ENCODE measurements at regions not wholly inside any gene's neighbourhood (a gene's known extent, or its start where the extent isn't known, plus 50 kb on each side); places are given as distances from the start of the nearest gene placed in this dataset.
A peak's percentile ranks its signal among the peaks of the same experiment; 100 is the strongest.

DNA sequence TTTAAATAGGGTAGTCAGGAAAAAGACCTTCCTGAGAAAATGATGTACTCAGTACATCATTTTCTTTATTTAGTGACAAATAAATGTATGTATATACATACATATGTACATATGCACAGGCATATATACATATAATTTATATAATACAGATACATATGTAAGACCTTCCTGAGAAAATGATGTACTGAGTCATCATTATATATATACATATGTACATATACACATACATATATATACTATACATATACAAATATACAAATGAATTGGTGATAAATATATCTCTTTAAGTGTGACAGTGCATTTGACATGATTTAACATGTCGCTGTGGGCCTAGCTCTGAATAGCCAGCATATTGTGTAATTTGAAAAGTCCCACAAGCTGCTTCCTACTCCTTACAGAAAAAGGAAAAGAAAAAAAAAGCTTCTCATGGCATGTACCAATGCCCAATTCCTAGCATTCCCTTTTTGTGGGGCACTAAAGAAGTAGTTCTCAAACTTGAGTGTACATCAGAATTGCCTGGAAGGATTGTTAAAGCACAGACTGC lies 208.1 kb upstream of the UMPS start:
- Histone ChIP-seq H4K20me1 (ENCODE audit: control insufficient read depth, insufficient read depth, low read depth, low read length) (no peaks in the 10 kb centered on the region), H3K9me2 (replicated peaks; ENCODE audit: control insufficient read depth, low read length) (no peaks in the 10 kb centered on the region), H3K4me3 (ENCODE audit: low read length) (no peak overlapping the region), H3K27me3 (ENCODE audit: control insufficient read depth, low read length) (no peaks in the 10 kb centered on the region), H3K4me2 (ENCODE audit: low read length) (no peak overlapping the region), H3K36me3 (ENCODE audit: control insufficient read depth, low read length) (no peaks in the 10 kb centered on the region), H3K9me3 (ENCODE audit: control insufficient read depth, insufficient read depth, low read length) (no peaks in the 10 kb centered on the region), H3F3A (ENCODE audit: control insufficient read depth, insufficient read depth) (no peaks in the 10 kb centered on the region), H3K4me1 (ENCODE audit: control insufficient read depth, low read length) (no peaks in the 10 kb centered on the region), H3K79me2 (ENCODE audit: control insufficient read depth, low read length) (no peaks in the 10 kb centered on the region), H3K27ac (ENCODE audit: low read depth, low read length) (no peak overlapping the region)
- no peak for TF ChIP-seq EZH2phosphoT487 (IDR thresholded peaks at IDR 0.05; ENCODE audit: borderline replicate concordance, low read length)
- TF ChIP-seq, protein P1, sequence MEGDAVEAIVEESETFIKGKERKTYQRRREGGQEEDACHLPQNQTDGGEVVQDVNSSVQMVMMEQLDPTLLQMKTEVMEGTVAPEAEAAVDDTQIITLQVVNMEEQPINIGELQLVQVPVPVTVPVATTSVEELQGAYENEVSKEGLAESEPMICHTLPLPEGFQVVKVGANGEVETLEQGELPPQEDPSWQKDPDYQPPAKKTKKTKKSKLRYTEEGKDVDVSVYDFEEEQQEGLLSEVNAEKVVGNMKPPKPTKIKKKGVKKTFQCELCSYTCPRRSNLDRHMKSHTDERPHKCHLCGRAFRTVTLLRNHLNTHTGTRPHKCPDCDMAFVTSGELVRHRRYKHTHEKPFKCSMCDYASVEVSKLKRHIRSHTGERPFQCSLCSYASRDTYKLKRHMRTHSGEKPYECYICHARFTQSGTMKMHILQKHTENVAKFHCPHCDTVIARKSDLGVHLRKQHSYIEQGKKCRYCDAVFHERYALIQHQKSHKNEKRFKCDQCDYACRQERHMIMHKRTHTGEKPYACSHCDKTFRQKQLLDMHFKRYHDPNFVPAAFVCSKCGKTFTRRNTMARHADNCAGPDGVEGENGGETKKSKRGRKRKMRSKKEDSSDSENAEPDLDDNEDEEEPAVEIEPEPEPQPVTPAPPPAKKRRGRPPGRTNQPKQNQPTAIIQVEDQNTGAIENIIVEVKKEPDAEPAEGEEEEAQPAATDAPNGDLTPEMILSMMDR (IDR thresholded peaks at IDR 0.05; ENCODE audit: low read depth, low read length, poor library complexity, severe bottlenecking), result no peak

DNA sequence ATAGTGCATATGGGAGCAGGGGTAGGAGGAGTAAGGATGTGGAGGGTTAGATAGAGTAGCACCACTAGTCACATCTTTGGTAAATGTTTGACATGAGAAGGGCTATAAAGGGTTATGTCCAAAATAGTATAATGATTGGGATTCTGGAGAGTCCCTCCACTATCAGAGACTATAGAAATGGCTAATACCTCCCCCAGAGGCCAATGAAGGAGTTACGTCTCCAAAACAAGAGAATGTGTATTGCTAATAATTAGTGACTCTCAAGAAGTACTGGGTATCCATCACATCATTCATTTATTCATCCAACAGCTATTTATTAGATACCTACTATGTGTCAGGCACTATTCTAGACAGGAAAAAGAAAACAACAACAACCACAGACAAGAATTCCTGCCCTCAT lies 203.7 kb upstream of the UMPS start:
- Histone ChIP-seq H3K27me3 (ENCODE audit: control insufficient read depth, low read length) (no peaks in the 10 kb centered on the region; the same call in 1 of the 2 replicates), H3K27ac (ENCODE audit: low read depth, low read length) (no peak overlapping the region), H3K79me2 (ENCODE audit: control insufficient read depth, low read length) (no peaks in the 10 kb centered on the region), H3K4me3 (ENCODE audit: low read length) (no peak overlapping the region), H4K20me1 (ENCODE audit: control insufficient read depth, insufficient read depth, low read depth, low read length) (no peaks in the 10 kb centered on the region), H3K4me1 (ENCODE audit: control insufficient read depth, low read length) (no peaks in the 10 kb centered on the region), H3K9me2 (replicated peaks; ENCODE audit: control insufficient read depth, low read length) (no peaks in the 10 kb centered on the region), H3F3A (ENCODE audit: control insufficient read depth, insufficient read depth) (no peaks in the 10 kb centered on the region), H3K4me2 (ENCODE audit: low read length) (no peak overlapping the region), H3K36me3 (ENCODE audit: control insufficient read depth, low read length) (no peaks in the 10 kb centered on the region), H3K9me3 (ENCODE audit: control insufficient read depth, insufficient read depth, low read length) (no peaks in the 10 kb centered on the region)
- TF ChIP-seq, protein P1 (IDR thresholded peaks at IDR 0.05; ENCODE audit: low read depth, low read length, poor library complexity, severe bottlenecking), result peak; percentile 27
- no peak for TF ChIP-seq EZH2phosphoT487 (IDR thresholded peaks at IDR 0.05; ENCODE audit: borderline replicate concordance, low read length)

DNA sequence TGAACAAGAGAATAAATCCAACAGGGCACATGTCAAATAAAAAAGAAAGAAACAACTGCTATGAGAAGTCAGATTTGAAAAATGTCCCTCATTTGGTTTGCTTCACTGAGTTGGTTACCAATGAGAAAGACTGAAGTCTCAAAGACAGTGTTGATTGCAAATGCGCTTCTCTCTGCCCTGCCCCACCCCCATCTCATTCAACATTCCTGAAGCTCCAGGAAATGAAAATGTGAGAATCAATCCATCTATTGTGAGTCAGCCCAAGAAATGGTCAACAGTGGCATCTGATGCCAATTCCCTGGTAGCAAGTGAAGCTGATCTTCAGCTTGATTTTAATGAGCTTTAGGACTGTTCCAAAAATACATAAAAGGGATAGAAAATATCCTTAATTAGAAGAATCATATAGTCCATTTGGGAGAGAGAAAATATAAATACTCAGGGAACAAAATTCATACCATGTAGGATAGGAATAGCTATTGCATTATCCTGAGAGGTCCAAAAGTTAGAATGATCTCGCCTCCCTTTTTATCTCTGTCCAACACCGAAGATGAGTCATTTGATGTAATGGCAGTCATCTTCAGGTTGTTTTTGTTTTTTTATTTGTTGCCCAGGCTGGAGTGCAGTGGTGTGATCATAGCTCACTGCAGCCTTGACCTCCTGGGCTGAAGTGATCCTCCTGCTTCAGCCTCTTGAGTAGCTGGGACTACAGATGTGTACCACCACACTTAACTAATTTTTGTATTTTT lies 200.3 kb upstream of the UMPS start:
- Histone ChIP-seq H3K79me2 (ENCODE audit: control insufficient read depth, low read length) (no peaks in the 10 kb centered on the region), H3K27me3 (ENCODE audit: control insufficient read depth, low read length) (no peaks in the 10 kb centered on the region; the same call in 1 of the 2 replicates), H3K4me3 (ENCODE audit: low read length) (no peak overlapping the region), H4K20me1 (ENCODE audit: control insufficient read depth, insufficient read depth, low read depth, low read length) (no peaks in the 10 kb centered on the region), H3K27ac (ENCODE audit: low read depth, low read length) (no peak overlapping the region), H3K9me2 (replicated peaks; ENCODE audit: control insufficient read depth, low read length) (no peaks in the 10 kb centered on the region), H3F3A (ENCODE audit: control insufficient read depth, insufficient read depth) (no peaks in the 10 kb centered on the region), H3K9me3 (ENCODE audit: control insufficient read depth, insufficient read depth, low read length) (no peaks in the 10 kb centered on the region), H3K36me3 (ENCODE audit: control insufficient read depth, low read length) (no peaks in the 10 kb centered on the region), H3K4me1 (ENCODE audit: control insufficient read depth, low read length) (no peaks in the 10 kb centered on the region), H3K4me2 (ENCODE audit: low read length) (no peak overlapping the region)
- no peak for TF ChIP-seq EZH2phosphoT487 (IDR thresholded peaks at IDR 0.05; ENCODE audit: borderline replicate concordance, low read length)
- TF ChIP-seq, protein P1 (IDR thresholded peaks at IDR 0.05; ENCODE audit: low read depth, low read length, poor library complexity, severe bottlenecking), result no peak

All from DOHH2 (cell line).